ENCODE measurements at regions not wholly inside any gene's neighbourhood (a gene's known extent, or its start where the extent isn't known, plus 50 kb on each side); places are given as distances from the start of the nearest gene placed in this dataset.

DNA sequence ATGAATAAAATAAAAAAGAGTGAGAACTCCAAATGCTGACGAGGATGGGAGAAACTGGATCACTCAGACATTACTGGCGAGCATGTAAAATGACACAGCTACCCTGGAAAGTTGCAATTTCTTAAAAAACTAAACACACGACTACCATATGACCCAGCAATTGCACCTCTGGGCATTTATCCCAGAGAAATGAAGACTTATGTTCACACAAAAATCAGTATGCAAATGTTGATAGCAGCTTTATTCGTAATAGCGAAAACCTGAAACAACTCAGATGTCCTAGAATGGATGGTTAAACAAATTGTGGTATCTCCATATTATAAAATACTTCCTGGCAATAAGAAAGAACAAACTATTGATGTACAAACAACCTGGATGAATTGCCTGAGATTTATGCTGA, 357.2 kb upstream of the ASIC2 start:
- TF ChIP-seq POLR2A (IDR thresholded peaks at IDR 0.05) = no peak
- TF ChIP-seq, protein P1, sequence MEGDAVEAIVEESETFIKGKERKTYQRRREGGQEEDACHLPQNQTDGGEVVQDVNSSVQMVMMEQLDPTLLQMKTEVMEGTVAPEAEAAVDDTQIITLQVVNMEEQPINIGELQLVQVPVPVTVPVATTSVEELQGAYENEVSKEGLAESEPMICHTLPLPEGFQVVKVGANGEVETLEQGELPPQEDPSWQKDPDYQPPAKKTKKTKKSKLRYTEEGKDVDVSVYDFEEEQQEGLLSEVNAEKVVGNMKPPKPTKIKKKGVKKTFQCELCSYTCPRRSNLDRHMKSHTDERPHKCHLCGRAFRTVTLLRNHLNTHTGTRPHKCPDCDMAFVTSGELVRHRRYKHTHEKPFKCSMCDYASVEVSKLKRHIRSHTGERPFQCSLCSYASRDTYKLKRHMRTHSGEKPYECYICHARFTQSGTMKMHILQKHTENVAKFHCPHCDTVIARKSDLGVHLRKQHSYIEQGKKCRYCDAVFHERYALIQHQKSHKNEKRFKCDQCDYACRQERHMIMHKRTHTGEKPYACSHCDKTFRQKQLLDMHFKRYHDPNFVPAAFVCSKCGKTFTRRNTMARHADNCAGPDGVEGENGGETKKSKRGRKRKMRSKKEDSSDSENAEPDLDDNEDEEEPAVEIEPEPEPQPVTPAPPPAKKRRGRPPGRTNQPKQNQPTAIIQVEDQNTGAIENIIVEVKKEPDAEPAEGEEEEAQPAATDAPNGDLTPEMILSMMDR (IDR thresholded peaks at IDR 0.05) = no peak
- H3K4me3 ChIP-seq = no peak overlapping the region
- H3K27me3 ChIP-seq = no peaks in the 10 kb centered on the region
- H3K27ac ChIP-seq = no peak overlapping the region
- intact Hi-C loops (cut with DNase I) = no loop called here
- H3K9me3 ChIP-seq (replicated peaks in 1 of 3) = no peaks in the 10 kb centered on the region
- no peaks in the 10 kb centered on the region for H3K4me1 ChIP-seq (replicated peaks in 1 of 2)
- no peaks in the 10 kb centered on the region for H3K36me3 ChIP-seq (replicated peaks in 1 of 2)
- DNase-seq = no peak
- WGBS, 4 donors = 58 to 76% (median 73%) methylated on average over 5 of the region's 5 CpGs

DNA sequence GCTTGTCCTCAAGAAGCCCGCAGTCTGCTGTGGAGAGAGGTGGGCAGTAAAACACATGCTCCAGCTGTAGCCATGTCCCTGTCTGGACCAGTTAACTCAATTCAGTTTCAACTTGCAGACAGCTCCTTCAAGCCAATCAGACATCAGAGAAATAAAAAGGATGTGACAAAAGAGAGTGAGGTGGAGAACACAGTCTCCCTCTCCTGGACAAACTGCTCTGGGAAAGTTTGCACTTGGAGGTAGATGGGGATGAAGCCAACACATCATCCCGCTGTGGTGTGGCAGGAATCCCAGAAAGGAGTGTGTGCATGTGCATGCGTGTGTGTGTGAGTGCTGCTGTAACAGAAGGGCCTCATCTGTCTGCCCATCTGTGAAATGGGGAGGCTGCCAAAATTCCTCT, 358.6 kb upstream of the ASIC2 start:
- Histone ChIP-seq H3K36me3 (replicated peaks in 1 of 2) (no peaks in the 10 kb centered on the region), H3K27ac (no peak overlapping the region), H3K4me3 (no peak overlapping the region), H3K27me3 (no peaks in the 10 kb centered on the region), H3K4me1 (replicated peaks in 1 of 2) (no peaks in the 10 kb centered on the region), H3K9me3 (replicated peaks in 1 of 3) (no peaks in the 10 kb centered on the region)
- DNase-seq = no peak
- no peak for TF ChIP-seq POLR2A (IDR thresholded peaks at IDR 0.05)
- TF ChIP-seq, protein P1 (IDR thresholded peaks at IDR 0.05) = no peak
- intact Hi-C loops (cut with DNase I) = no loop called here
- WGBS, 4 donors = 69 to 84% (median 77%) methylated on average over 3 of the region's 3 CpGs

DNA sequence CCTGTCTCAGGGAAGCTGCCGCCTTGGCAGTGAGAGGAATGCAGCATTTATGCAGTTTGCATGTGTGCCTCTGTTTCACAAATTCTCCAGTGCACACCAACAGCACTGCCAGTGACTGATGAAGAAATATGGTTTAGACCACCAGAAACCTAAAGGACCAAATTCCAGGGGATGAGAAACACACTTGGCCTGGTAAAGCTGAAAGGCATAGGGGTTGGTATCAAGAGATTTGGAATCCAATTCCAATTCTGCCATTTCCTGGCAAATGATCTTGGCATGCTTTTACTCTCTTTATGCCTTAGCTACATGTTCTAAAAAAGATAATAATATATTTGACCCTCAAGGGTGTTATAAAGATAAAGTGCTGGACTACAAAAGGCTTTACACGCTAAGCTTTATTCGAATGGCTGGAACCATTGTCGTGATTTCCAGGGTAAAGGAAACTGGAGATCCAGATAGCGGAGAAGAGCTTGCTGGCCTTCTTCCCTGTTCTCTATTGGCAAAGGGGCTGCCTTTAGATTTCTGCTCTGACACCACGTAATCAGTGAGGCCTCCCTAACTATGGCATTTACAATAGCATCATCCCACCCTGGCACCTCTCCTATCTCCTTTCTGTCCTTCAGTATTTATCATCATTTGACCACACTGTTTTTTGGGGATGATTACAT, 359.8 kb upstream of the ASIC2 start:
- no peaks in the 10 kb centered on the region for H3K9me3 ChIP-seq (replicated peaks in 1 of 3)
- no peak for TF ChIP-seq POLR2A (IDR thresholded peaks at IDR 0.05)
- TF ChIP-seq, protein P1 (IDR thresholded peaks at IDR 0.05) = no peak
- intact Hi-C loops (cut with DNase I) = no loop called here
- WGBS, 4 donors = 71 to 81% (median 76%) methylated on average over 6 of the region's 6 CpGs
- H3K4me1 ChIP-seq (replicated peaks in 1 of 2) = no peaks in the 10 kb centered on the region
- H3K27me3 ChIP-seq = no peaks in the 10 kb centered on the region
- H3K36me3 ChIP-seq (replicated peaks in 1 of 2) = no peaks in the 10 kb centered on the region
- no peak overlapping the region for H3K27ac ChIP-seq
- H3K4me3 ChIP-seq = no peak overlapping the region
- DNase-seq = no peak

DNA sequence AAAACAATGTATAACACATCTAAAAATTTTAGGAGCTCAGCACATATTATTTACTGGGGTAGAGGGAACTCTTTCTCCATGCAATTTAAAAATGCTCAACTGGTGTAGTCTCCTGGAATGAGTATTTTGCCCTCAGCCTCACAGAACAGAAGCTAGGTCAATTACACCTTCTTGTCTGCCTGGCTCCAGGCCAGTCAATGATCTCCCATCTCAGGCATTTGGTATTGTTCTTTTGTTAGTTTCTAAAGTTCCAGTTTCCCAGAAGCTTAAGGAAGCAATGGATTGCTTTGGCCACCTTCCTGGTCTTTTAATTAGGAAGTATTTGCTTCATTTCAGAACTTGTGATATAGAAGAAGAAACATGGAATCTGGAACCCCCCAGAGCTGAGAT, 360.3 kb upstream of the ASIC2 start:
- Histone ChIP-seq H3K27ac (no peak overlapping the region), H3K4me1 (replicated peaks in 1 of 2) (no peaks in the 10 kb centered on the region), H3K36me3 (replicated peaks in 1 of 2) (no peaks in the 10 kb centered on the region), H3K27me3 (no peaks in the 10 kb centered on the region), H3K4me3 (no peak overlapping the region), H3K9me3 (replicated peaks in 1 of 3) (no peaks in the 10 kb centered on the region)
- TF ChIP-seq POLR2A (IDR thresholded peaks at IDR 0.05) = no peak
- TF ChIP-seq, protein P1 (IDR thresholded peaks at IDR 0.05) = no peak
- no peak for DNase-seq
- intact Hi-C loops (cut with DNase I) = no loop called here
